SK-N-SH (cell line): ENCODE measurements at regions not wholly inside any gene's neighbourhood (a gene's known extent, or its start where the extent isn't known, plus 50 kb on each side); places are given as distances from the start of the nearest gene placed in this dataset.

ENCODE experiments used
- CTCF ChIA-PET: fragments of 300-600, 350-600 bp; formaldehyde crosslinking; extraction: SDS; loops from one replicate; lab custom pipeline; 2021; lab: Yijun Ruan, JAX
- POLR2A ChIA-PET: fragments of 350-600 bp; sonication (Branson Sonifier 250); formaldehyde crosslinking; extraction: SDS; loops from one replicate; lab custom pipeline; 2020; ENCODE audit warnings: antibody characterized with exemption, inconsistent platforms; lab: Yijun Ruan, JAX
- DNase-seq: peaks from one replicate; pipeline ENCODE4 v3.0.0; 2012
- H2AFZ ChIP-seq: fragments of 200-600 bp; sonication (generic); 2 replicates; pipeline ENCODE4 v1.8.1; 2016; ENCODE audit warnings: antibody characterized with exemption, mild to moderate bottlenecking, low read depth
- H3F3A ChIP-seq: fragments of 200-600 bp; sonication (generic); replicated peaks from 2 replicates; pipeline ENCODE3; 2016; ENCODE audit warnings: antibody characterized with exemption, mild to moderate bottlenecking; ENCODE audit not compliant: insufficient read depth
- H3K27ac ChIP-seq, 2 experiments: fragments of 200-500 bp in 1 of 2; fragments of 200-600 bp in 1 of 2; sonication (Bioruptor generic) in 1 of 2; sonication (generic), shearing (Covaris generic) in 1 of 2; 2 replicates each; pipeline versions ENCODE4 v1.5.1 to v1.6.1; 2014 to 2016; ENCODE audit warnings: low read depth in 2 of 2, inconsistent platforms in 1 of 2, low read length in 1 of 2, mild to moderate bottlenecking in 1 of 2, mixed read lengths in 1 of 2
- H3K27me3 ChIP-seq: fragments of 200-600 bp; sonication (generic), shearing (Covaris generic); 2 replicates; pipeline ENCODE4 v1.6.1; 2016; ENCODE audit warnings: mixed run types; ENCODE audit not compliant: insufficient read depth
- H3K36me3 ChIP-seq, 2 experiments: fragments of 200-500 bp in 1 of 2; fragments of 200-600 bp in 1 of 2; sonication (Bioruptor generic) in 1 of 2; sonication (generic) in 1 of 2; replicated peaks in 1 of 2; 2 replicates each; pipeline versions ENCODE3 to v1.5.1; 2014 to 2016; ENCODE audit warnings: low read length in 1 of 2, mild to moderate bottlenecking in 1 of 2; ENCODE audit not compliant: insufficient read depth in 2 of 2, control insufficient read depth in 1 of 2
- H3K4me1 ChIP-seq, 2 experiments: fragments of 200-500 bp in 1 of 2; fragments of 200-600 bp in 1 of 2; sonication (Bioruptor generic) in 1 of 2; sonication (generic), shearing (Covaris generic) in 1 of 2; 2 replicates each; pipeline versions ENCODE4 v1.5.1 to v1.6.1; 2014 to 2016; ENCODE audit warnings: low read depth in 1 of 2, low read length in 1 of 2, mixed run types in 1 of 2; ENCODE audit not compliant: insufficient read depth in 2 of 2, control insufficient read depth in 1 of 2
- H3K4me2 ChIP-seq: fragments of 200-600 bp; sonication (generic), shearing (Covaris generic); 2 replicates; pipeline ENCODE4 v1.6.1; 2017; ENCODE audit warnings: mixed run types
- H3K4me3 ChIP-seq, 2 experiments: fragments of 200-500 bp in 1 of 2; fragments of 200-600 bp in 1 of 2; sonication (Bioruptor generic) in 1 of 2; sonication (generic), shearing (Covaris generic) in 1 of 2; 2 replicates each; pipeline versions ENCODE4 v1.5.1 to v1.8.1; 2014 to 2016; ENCODE audit warnings: low read depth in 2 of 2, inconsistent platforms in 1 of 2, low read length in 1 of 2, mild to moderate bottlenecking in 1 of 2, mixed read lengths in 1 of 2, moderate library complexity in 1 of 2
- H3K79me2 ChIP-seq: fragments of 200-600 bp; sonication (generic); 2 replicates; pipeline ENCODE4 v1.8.1; 2017; ENCODE audit warnings: mild to moderate bottlenecking; ENCODE audit not compliant: insufficient read depth
- H3K9ac ChIP-seq: fragments of 200-600 bp; sonication (generic); 2 replicates; pipeline ENCODE4 v1.6.1; 2017; ENCODE audit warnings: mixed run types
- H3K9me2 ChIP-seq: fragments of 200-600 bp; sonication (generic); 2 replicates; pipeline ENCODE4 v1.6.1; 2017; ENCODE audit warnings: mixed run types
- H3K9me3 ChIP-seq: fragments of 200-600 bp; sonication (generic); 2 replicates; pipeline ENCODE4 v1.6.1; 2017; ENCODE audit warnings: mixed run types, mild to moderate bottlenecking, moderate library complexity
- H4K20me1 ChIP-seq: fragments of 200-600 bp; sonication (generic); 2 replicates; pipeline ENCODE4 v1.6.1; 2017; ENCODE audit warnings: mild to moderate bottlenecking, mixed run types; ENCODE audit not compliant: insufficient read depth
- CHD2 ChIP-seq: fragments of 150-350 bp; IDR thresholded peaks from 2 replicates; pipeline ENCODE4 v1.6.1; 2018; ENCODE audit warnings: low read length; ENCODE audit not compliant: partially characterized antibody
- EP300 ChIP-seq, 2 experiments: IDR thresholded peaks; 2 replicates each; pipeline versions ENCODE4 v1.4.0 to v1.6.1; 2012; ENCODE audit warnings: borderline replicate concordance in 1 of 2, low read depth in 1 of 2, low read length in 1 of 2
- EZH2phosphoT487 ChIP-seq: fragments of 200-600 bp; sonication (generic); IDR thresholded peaks from 2 replicates; pipeline ENCODE4 v1.6.1; 2017; ENCODE audit warnings: low read depth, mixed run types, mild to moderate bottlenecking, antibody characterized with exemption, moderate library complexity, borderline replicate concordance
- FOXM1 ChIP-seq: IDR thresholded peaks from 2 replicates; pipeline ENCODE4 v1.4.0; 2012; ENCODE audit warnings: low read depth, mild to moderate bottlenecking
- GABPA ChIP-seq: IDR thresholded peaks from 2 replicates; pipeline ENCODE4 v1.4.0; 2012; ENCODE audit warnings: low read depth, mild to moderate bottlenecking
- GATA2 ChIP-seq: sonication (generic); formaldehyde crosslinking; IDR thresholded peaks from 2 replicates; pipeline ENCODE4 v1.5.0; 2020; ENCODE audit warnings: mild to moderate bottlenecking, missing genetic modification reagents
- JUND ChIP-seq: IDR thresholded peaks from 2 replicates; pipeline ENCODE4 v1.4.0; 2012
- MXI1 ChIP-seq: IDR thresholded peaks from 2 replicates; pipeline ENCODE4 v1.6.1; 2012; ENCODE audit warnings: mild to moderate bottlenecking, low read depth, low read length, improper control_type of control experiment
- PBX3 ChIP-seq: IDR thresholded peaks from 2 replicates; pipeline ENCODE4; 2012
- POLR2AphosphoS5 ChIP-seq: IDR thresholded peaks from 2 replicates; pipeline ENCODE4 v1.6.1; 2012; ENCODE audit warnings: low read depth, low read length
- RAD21 ChIP-seq: IDR thresholded peaks from 2 replicates; pipeline ENCODE4 v1.6.1; 2012; ENCODE audit warnings: mild to moderate bottlenecking, low read length
- RCOR1 ChIP-seq: fragments of 150-350 bp; IDR thresholded peaks from 2 replicates; pipeline ENCODE4 v1.6.1; 2017; ENCODE audit warnings: antibody characterized with exemption, low read length
- REST ChIP-seq: IDR thresholded peaks from 2 replicates; pipeline ENCODE4 v1.6.1; 2012; ENCODE audit warnings: mild to moderate bottlenecking, low read depth, low read length, moderate library complexity
- TAF1 ChIP-seq: IDR thresholded peaks from 2 replicates; pipeline ENCODE4 v1.6.1; 2012; ENCODE audit warnings: low read depth, mild to moderate bottlenecking, low read length, moderate library complexity, borderline replicate concordance
- TCF12 ChIP-seq: IDR thresholded peaks from 2 replicates; pipeline ENCODE4 v1.4.0; 2012
- USF2 ChIP-seq: fragments of 150-350 bp; IDR thresholded peaks from 2 replicates; pipeline ENCODE4 v1.6.1; 2017; ENCODE audit warnings: antibody characterized with exemption, low read length, low read depth, borderline replicate concordance
- YY1 ChIP-seq: IDR thresholded peaks from 2 replicates; pipeline ENCODE4 v1.4.0; 2012; ENCODE audit warnings: low read depth, mild to moderate bottlenecking
- WGBS: methylation state at CpG from one replicate; pipeline ENCODE4 v1.1.6; 2017; ENCODE audit warnings: low lambda C conversion rate; 5-methylcytosine and 5-hydroxymethylcytosine counted together

GRCh38 chr2:224190234-224190935 is 151.3 kb upstream of the SERPINE2 start:
- H3K9me2 ChIP-seq: no peaks in the 10 kb centered on the region
- no peaks in the 10 kb centered on the region for H4K20me1 ChIP-seq
- CTCF ChIA-PET: interaction anchor here (0.6 kb wide), 1 partner anchor 24 kb away, joined by 3 read pairs; no protein-coding TSS in a partner anchor
- TF ChIP-seq EZH2phosphoT487: no peak
- TF ChIP-seq GATA2: no peak
- 0 out of 4 replicates have a peak, but pooled peaks of 1 of the 2 experiments have one; percentile 8 for TF ChIP-seq EP300 (IDR thresholded peaks at IDR 0.05; ENCODE audit: borderline replicate concordance in 1 of 2, low read depth in 1 of 2, low read length in 1 of 2)
- TF ChIP-seq TAF1: no peak
- no peak for TF ChIP-seq FOXM1
- TF ChIP-seq RCOR1: no peak
- no peak for TF ChIP-seq RAD21
- TF ChIP-seq MXI1: no peak
- TF ChIP-seq REST: no peak
- TF ChIP-seq CHD2: no peak
- no peak for TF ChIP-seq JUND
- TF ChIP-seq USF2: no peak
- no peak for TF ChIP-seq POLR2AphosphoS5
- TF ChIP-seq PBX3: no peak
- TF ChIP-seq YY1: no peak
- peak; percentile 43; the same call in 1 of the 2 replicates for TF ChIP-seq TCF12
- no peak for TF ChIP-seq GABPA
- no peaks in the 10 kb centered on the region for H3F3A ChIP-seq
- no peak overlapping the region for H3K9ac ChIP-seq
- H3K79me2 ChIP-seq: no peaks in the 10 kb centered on the region
- H3K27ac ChIP-seq: peak overlapping the region in 1 of 2 experiments; percentile 72; a peak in 2 of 4 replicates
- POLR2A ChIA-PET: no interaction called here
- H3K4me3 ChIP-seq: no peak overlapping the region
- no peak overlapping the region for H3K4me2 ChIP-seq
- no peak overlapping the region for H2AFZ ChIP-seq
- H3K36me3 ChIP-seq: no peaks in the 10 kb centered on the region
- H3K27me3 ChIP-seq: no peaks in the 10 kb centered on the region
- peaks cover 0 to 3% of the 10 kb centered on the region in 2 experiments; a peak in 1 of 4 replicates for H3K4me1 ChIP-seq
- no peak for DNase-seq
- WGBS: 76% methylated on average over 2 of the region's 2 CpGs
- H3K9me3 ChIP-seq: no peaks in the 10 kb centered on the region
